Motor neuron (in vitro differentiated cells): ENCODE measurements at regions not wholly inside any gene's neighbourhood (a gene's known extent, or its start where the extent isn't known, plus 50 kb on each side); places are given as distances from the start of the nearest gene placed in this dataset.
"Not testable (repeated sequence)": the region's sequence is repeated elsewhere in the genome, so short reads cannot be mapped to it uniquely, and the experiment has no call there.

Experiments used
- ATAC-seq, 8 experiments: fragments of 200-7000 bp; cut with Tn5 transposase; replicated peaks in 6 of 8; 2 replicates each; pipeline ENCODE4 v1.8.0; 2021; ENCODE audit warnings: mild to moderate bottlenecking in 8 of 8, moderate library complexity in 8 of 8
- H3K27ac ChIP-seq, 2 donors: fragments of 250-450 bp; sonication (Bioruptor Pico); 2 replicates each; pipeline ENCODE4 v1.9.0; 2021; ENCODE audit warnings: antibody characterized with exemption in 2 of 2, mild to moderate bottlenecking in 2 of 2, moderate library complexity in 1 of 2
- H3K4me1 ChIP-seq, 2 donors: fragments of 250-450 bp; sonication (Bioruptor Pico); replicated peaks in 1 of 2; 2 replicates each; pipeline ENCODE4 v1.6.1; 2021; ENCODE audit warnings: antibody characterized with exemption in 2 of 2, mild to moderate bottlenecking in 2 of 2, moderate library complexity in 1 of 2
- H3K4me3 ChIP-seq, 5 donors: fragments of 250-450 bp; sonication (Bioruptor Pico); 2 replicates each; pipeline ENCODE4 v1.9.0; 2021; ENCODE audit warnings: antibody characterized with exemption in 5 of 5, mild to moderate bottlenecking in 5 of 5, moderate library complexity in 4 of 5
- WGBS, 10 experiments: fragments of 450-650 bp; shearing (Covaris generic); methylation state at CpG; one replicate each; pipeline ENCODE4 v1.0.0; 2022; 5-methylcytosine and 5-hydroxymethylcytosine counted together
- in situ Hi-C, 9 experiments: fragments of 400-800 bp; cut with MboI; loops; one replicate each; pipeline ENCODE4 v1.15.0; 2021; ENCODE audit warnings: low sequenced_read_pairs in 9 of 9, low pct_unique_long_range_greater_than_20kb in 2 of 9; ENCODE audit not compliant: unreplicated experiment in 9 of 9

DNA sequence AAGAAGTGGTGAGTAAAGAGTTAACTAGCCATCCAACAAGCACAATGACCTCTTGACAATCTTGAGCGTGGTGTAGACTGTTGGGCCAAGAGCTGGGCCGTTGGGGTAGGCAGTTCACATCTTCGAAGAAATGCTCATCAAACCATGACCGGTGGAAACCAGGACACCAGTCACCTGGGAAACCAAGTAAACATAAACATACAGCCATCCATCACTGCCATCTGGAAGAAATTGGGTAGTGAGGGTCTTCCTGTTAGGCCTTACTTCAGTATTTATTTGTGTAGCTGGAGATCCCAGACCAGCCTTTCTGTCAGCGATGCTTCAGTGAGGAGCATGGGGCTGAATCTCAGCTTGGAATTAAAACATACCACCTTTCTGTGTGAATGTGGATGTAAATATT, 108.1 kb upstream of the HAO2 start:
- H3K4me3 ChIP-seq, result no peak overlapping the region
- WGBS, 10 experiments, result 8 to 100% (median 69%) methylated on average over 1 to 5 of the region's 5 CpGs; no CpG with 5 or more reads in 2 of the 10 experiments
- in situ Hi-C loops, result no loop called here
- H3K27ac ChIP-seq, result no peak overlapping the region
- no peak for ATAC-seq
- H3K4me1 ChIP-seq, result no peaks in the 10 kb centered on the region

DNA sequence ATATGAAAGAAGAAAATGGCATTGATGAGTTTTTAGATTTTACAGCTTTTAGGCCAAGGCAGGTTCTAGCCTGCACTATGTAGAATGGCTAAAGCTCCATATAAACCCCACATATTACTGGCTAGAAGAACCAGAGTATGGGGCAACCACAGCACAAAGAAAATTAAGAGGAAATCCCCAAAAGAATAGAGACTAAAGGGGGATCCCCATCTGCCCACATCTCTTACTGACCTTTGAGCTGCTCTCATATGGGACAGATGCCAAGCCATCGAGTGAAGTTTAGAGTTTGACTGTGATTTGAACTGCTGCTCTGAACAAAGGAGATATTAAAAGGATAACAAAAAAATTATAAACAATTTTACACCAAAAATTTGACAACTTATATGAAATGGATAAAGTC, 102.2 kb upstream of the HAO2 start:
- Histone ChIP-seq H3K4me1 (no peaks in the 10 kb centered on the region), H3K4me3 (no peak overlapping the region), H3K27ac (no peak overlapping the region)
- no peak for ATAC-seq
- in situ Hi-C loops, result no loop called here
- WGBS, 10 experiments, result 0 to 100% (median 67%) methylated on average over 1 of the region's 1 CpG; no CpG with 5 or more reads in 3 of the 10 experiments

DNA sequence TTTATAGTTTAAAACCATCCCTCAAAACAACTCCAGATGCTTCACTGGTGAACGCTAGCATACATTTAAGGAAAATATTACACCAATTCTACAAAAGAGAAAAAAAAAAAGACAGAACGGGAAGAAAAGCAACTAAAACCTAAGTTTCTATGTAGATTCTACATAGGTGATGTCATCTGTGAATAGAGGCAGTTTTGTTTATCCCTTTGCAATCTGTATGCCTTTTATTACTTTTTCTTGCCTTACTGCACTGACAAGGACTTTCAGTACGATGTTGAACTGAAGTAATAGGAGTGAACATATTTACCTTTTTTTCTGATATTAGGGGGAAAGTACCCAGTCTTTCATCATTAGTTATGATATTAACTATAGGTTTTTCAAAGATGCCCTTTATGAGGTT, 101.7 kb upstream of the HAO2 start:
- ATAC-seq, result no peak
- WGBS, 10 experiments, result 72 to 100% (median 91%) methylated on average over 2 to 3 of the region's 3 CpGs
- Histone ChIP-seq H3K4me1 (no peaks in the 10 kb centered on the region), H3K27ac (no peak overlapping the region), H3K4me3 (no peak overlapping the region)
- in situ Hi-C loops, result no loop called here

DNA sequence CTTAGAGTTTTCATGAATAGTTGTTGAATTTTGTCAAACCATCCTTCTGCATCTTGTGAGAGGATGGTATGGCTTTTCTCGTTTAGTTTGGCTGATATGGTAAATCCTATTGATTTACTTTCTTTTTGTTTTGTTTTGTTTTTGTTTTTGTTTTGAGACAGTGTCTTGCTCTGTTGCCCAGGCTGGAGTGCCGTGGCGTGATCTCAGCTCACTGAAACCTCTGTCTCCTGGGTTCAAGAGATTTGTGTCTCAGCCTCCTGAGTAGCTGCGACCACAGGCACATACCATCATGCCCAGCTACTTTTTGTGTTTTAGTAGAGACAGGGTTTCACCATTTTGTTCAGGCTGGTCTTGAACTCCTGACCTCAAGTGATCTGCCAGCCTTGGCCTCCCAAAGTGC, 101.3 kb upstream of the HAO2 start:
- H3K27ac ChIP-seq, in situ Hi-C loops, ATAC-seq, H3K4me1 ChIP-seq, H3K4me3 ChIP-seq: not testable (repeated sequence)
- WGBS, 10 experiments, result 33 to 100% (median 93%) methylated on average over 1 to 4 of the region's 4 CpGs

DNA sequence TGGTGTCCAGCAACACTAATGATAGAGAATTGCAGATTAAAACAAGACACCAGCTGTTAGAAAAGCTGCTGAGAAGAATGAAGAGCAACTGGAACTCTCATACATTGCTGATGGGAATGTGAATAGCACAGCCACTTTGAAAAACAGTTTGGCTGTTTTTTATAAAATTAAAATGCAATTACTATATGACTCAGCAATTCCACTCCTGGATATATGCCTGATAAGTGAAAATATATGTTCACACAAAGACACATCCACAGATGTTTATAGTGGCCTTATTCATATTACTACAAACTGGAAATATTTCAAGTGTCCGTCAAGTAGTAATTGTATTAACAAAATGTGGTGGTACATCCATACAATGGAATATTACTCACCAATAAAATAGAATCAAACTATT, 99.7 kb upstream of the HAO2 start:
- no peak overlapping the region for H3K27ac ChIP-seq
- H3K4me3 ChIP-seq, result no peak overlapping the region
- 40 to 100% (median 88%) methylated on average over 1 of the region's 1 CpG for WGBS, 10 experiments
- H3K4me1 ChIP-seq, result no peaks in the 10 kb centered on the region
- in situ Hi-C loops, result no loop called here
- peak in 2 of 8 experiments; percentile 28 to 50 for ATAC-seq

- no peak overlapping the region for H3K27ac ChIP-seq
- in situ Hi-C loops, result loop anchor here in 2 of 9 experiments (10.0 to 25.0 kb wide), 2 partner anchors 89 to 387 kb away; partner anchors contain the start of gene HAO2 (in 1 of the 2)
- no peak overlapping the region for H3K4me3 ChIP-seq
- ATAC-seq, result peak; percentile 39 to 77 (median 56)
- WGBS, 10 experiments, result 8 to 94% (median 48%) methylated on average over 2 to 6 of the region's 6 CpGs
- no peaks in the 10 kb centered on the region for H3K4me1 ChIP-seq
Observed at GRCh38 chr1:119275145-119276134, 93.1 kb upstream of the HAO2 start.

DNA sequence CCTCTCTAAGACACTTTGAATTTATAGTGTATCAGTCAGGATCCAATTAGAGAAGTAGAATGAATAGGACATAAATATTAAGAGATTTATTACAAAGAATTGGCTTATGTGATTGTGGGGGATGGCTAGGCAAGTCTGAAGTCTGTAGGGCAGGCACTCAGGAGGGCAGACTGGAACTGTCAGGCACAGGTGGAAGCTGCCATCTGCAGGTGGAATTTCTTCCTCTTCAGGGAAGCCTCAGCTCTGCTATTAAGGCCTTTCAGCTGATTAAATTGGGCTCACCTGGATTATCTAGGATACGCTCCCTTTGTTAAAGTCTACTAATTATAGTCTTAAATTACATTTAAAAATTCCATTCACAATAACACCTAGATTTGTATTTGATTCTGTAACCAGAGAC, 92.0 kb upstream of the HAO2 start:
- in situ Hi-C loops, result loop anchor here in 2 of 9 experiments (10.0 to 25.0 kb wide), 2 partner anchors 88 to 386 kb away; partner anchors contain the start of gene HAO2 (in 1 of the 2)
- peak in 4 of 8 experiments; percentile 36 to 52 (median 46) for ATAC-seq

GRCh38 chr1:119279456-119280381, 88.9 kb upstream of the HAO2 start:
- WGBS, 10 experiments, result 0 to 82% (median 30%) methylated on average over 1 to 8 of the region's 8 CpGs; no CpG with 5 or more reads in 1 of the 10 experiments
- no peaks in the 10 kb centered on the region for H3K4me1 ChIP-seq
- peak in 6 of 8 experiments; percentile 75 to 88 (median 85) for ATAC-seq
- H3K4me3 ChIP-seq, result no peak overlapping the region
- in situ Hi-C loops, result loop anchor here in 5 of 9 experiments (10.0 to 25.0 kb wide), 2 partner anchors 85 to 383 kb away; partner anchors contain the start of gene HAO2 (in 4 of the 5)
- no peak overlapping the region for H3K27ac ChIP-seq

More for the DNA sequence above, 92.0 kb upstream of the HAO2 start:
- 75 to 100% (median 86%) methylated on average over 1 of the region's 1 CpG; no CpG with 5 or more reads in 5 of the 10 experiments for WGBS, 10 experiments
- H3K4me3 ChIP-seq, result no peak overlapping the region
- H3K27ac ChIP-seq, result no peak overlapping the region
- no peaks in the 10 kb centered on the region for H3K4me1 ChIP-seq

DNA sequence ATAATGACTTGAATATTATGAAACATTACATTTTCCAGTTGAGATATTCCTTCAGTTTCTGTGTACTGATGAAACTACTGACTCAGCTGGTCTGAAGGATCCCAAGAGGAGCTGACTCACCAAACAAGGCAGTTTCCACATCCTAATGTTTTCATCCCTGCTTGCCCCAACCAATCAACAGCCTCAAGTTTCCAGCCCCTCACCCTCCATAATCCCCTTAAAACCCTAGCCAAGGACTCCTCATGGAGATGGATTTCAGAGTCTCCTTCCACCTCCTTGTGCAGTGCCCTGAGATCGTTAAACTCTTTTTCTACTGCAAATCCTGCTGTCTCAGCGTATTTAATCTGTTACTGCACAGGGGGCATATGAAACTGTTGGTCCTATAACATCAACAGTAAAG, 83.1 kb upstream of the HAO2 start:
- Histone ChIP-seq H3K4me1 (no peaks in the 10 kb centered on the region), H3K4me3 (no peak overlapping the region), H3K27ac (no peak overlapping the region)
- 26 to 93% (median 63%) methylated on average over 1 to 2 of the region's 2 CpGs for WGBS, 10 experiments
- in situ Hi-C loops, result loop anchor here in 4 of 9 experiments (10.0 to 25.0 kb wide), 2 partner anchors 79 to 377 kb away; partner anchors contain the start of gene HAO2 (in 3 of the 4)
- ATAC-seq, result peak in 5 of 8 experiments; percentile 33 to 76 (median 63)

GRCh38 chr1:119286587-119287181, 81.9 kb upstream of the HAO2 start:
- peak; percentile 70 to 100 (median 89) for ATAC-seq
- WGBS, 10 experiments, result 57 to 100% (median 70%) methylated on average over 2 to 8 of the region's 8 CpGs; no CpG with 5 or more reads in 2 of the 10 experiments
- H3K4me3 ChIP-seq, result no peak overlapping the region
- H3K27ac ChIP-seq, result no peak overlapping the region
- H3K4me1 ChIP-seq, result no peaks in the 10 kb centered on the region
- in situ Hi-C loops, result loop anchor here in 4 of 9 experiments (10.0 to 25.0 kb wide), 2 partner anchors 78 to 376 kb away; partner anchors contain the start of gene HAO2 (in 3 of the 4)

DNA sequence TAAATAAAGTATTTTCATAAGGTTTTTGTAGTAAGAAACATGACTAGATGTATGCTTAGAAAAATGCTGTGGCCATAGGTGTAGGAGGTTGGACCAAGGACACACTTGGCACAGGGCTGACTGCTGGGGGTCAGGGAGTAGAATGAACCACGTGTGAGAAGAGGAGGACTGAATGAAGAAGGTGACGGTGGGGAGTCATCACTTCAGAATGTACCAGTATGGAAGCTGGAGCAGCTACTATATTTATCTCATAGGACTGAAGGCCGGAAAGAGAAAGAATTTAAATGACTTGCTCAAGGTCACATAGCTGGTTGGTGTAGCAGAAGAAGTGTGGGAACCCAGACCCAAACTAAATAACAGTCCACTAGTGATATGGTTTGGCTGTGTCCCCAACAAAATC, 79.8 kb upstream of the HAO2 start:
- WGBS, 10 experiments, result 56 to 100% (median 87%) methylated on average over 1 to 3 of the region's 3 CpGs; no CpG with 5 or more reads in 3 of the 10 experiments
- Histone ChIP-seq H3K4me1 (peaks cover 8 to 11% of the 10 kb centered on the region in 2 donors), H3K27ac (no peak overlapping the region), H3K4me3 (no peak overlapping the region)
- no peak for ATAC-seq
- in situ Hi-C loops, result loop anchor here in 4 of 9 experiments (10.0 to 25.0 kb wide), 2 partner anchors 76 to 374 kb away; partner anchors contain the start of gene HAO2 (in 3 of the 4)

- H3K27ac ChIP-seq, result no peak overlapping the region
- whole genome bisulfite sequencing, 10 experiments, result 83 to 100% (median 95%) methylated on average over 1 to 4 of the region's 4 CpGs; no CpG with 5 or more reads in 5 of the 10 experiments
- ATAC-seq, result no peak
- in situ Hi-C loops, result loop anchor here in 1 of 9 experiments (25.0 kb wide), 1 partner anchor 372 kb away; no protein-coding TSS in a partner anchor
- H3K4me1 ChIP-seq, result peaks cover 23 to 26% of the 10 kb centered on the region in 2 donors
- H3K4me3 ChIP-seq, result no peak overlapping the region
Observed at GRCh38 chr1:119290297-119290696, 78.3 kb upstream of the HAO2 start.
